Retina (tissue), 1 donor: ENCODE measurements at regions not wholly inside any gene's neighbourhood (a gene's known extent, or its start where the extent isn't known, plus 50 kb on each side); places are given as distances from the start of the nearest gene placed in this dataset.

ENCODE experiments used
- DNase-seq: peaks from one replicate; pipeline ENCODE4 v3.0.0-alpha.2; 2016

- DNase-seq: no peak
Measured at GRCh38 chr15:98280284-98280975, 319.9 kb downstream of the ARRDC4 start.

GRCh38 chr15:98281130-98281529, 320.6 kb downstream of the ARRDC4 start:
- DNase-seq: no peak

DNA sequence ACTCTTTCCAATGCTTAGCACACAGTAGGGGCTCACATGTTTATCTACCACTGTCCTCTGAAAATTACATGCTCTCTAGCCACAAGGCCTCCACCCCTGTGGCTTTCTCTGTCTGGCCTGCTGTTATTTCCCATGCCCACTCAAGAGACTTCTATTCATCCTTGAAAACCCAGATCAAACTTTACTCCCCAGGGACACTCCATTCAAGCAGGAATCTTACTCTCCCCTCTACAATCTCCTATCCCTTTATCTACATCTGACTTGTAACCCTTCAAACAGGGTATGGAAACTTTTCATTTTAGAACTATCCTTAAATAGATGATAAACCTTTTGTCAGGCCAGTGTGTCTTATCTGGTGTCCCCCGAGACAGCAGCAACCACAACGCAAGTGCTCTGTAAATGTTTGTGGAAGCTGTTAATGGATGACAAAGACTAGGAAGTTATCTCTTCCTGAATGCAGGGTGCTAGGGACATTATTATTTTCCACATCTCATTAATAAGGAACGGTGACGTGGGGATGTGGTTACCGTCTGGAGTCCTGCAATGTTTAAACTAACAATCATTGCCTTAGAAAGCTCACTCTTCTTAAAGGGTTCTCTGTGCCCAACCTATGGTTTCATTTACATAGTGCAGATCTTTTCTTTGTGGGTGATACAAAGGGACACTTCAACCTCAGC, 322.3 kb downstream of the ARRDC4 start:
- no peak for DNase-seq

DNA sequence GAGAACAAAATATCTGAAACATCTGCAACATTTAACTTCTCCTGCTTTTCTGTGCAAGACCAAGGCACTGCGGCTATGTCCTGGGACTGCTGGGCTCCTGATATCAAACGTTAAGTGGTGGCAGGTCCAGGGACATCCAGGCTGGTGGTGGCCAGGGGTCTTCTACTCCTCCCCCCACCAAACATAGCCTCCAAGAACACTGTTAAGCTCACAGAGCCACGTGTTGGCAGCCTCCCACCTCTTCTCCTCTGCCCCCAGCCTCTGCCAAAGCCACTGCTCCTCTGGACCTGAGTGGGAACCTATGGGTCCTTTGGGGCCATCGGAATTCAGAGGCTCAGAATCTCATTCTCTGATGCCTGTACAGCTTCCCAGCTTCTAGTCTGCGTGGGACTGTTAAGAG, 325.7 kb downstream of the ARRDC4 start:
- DNase-seq: no peak

GRCh38 chr15:98286831-98287230, 326.3 kb downstream of the ARRDC4 start:
- no peak for DNase-seq

GRCh38 chr15:98288091-98288590, 327.6 kb downstream of the ARRDC4 start:
- DNase-seq: no peak

DNA sequence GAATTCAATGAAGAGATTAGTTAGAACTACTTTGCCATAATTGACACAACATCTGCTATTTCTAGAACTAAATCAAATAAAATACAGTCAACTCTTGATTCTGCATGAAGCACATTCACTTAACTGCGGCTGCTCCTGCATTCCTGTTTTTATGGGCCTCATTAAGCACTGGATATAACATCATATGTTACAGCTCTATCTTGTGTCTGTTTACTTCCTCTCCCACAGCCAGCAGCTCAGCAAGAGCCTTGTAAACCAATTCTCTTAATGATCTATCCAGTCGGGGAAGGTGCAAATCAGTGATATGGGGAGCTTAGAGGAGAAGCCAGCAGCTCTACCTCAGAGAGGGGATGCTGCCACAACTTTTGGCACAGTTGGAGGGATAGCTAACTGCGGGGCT, 329.2 kb downstream of the ARRDC4 start:
- no peak for DNase-seq

- DNase-seq: peak; percentile 74
Measured at GRCh38 chr15:98292442-98293240, 332.1 kb downstream of the ARRDC4 start.

DNA sequence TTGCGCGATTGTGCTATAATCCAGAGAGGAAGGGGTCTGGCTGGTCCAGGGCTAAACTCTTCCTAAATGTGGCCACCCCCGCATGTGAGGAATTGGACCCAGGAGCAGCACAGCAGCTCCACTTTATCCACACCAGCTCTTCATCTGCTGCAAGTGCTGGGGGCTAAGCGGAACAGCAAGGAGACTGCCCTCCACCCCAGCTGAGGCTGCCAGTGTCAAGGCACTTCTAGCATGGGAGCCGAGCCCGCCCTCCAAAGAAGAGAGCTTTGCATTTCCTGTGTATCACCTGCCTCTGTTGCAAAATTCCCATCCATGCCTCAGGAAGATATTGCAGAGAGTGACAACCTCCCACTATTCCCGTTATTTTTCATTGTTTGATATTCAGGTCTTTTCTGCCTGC, 333.6 kb downstream of the ARRDC4 start:
- peak; percentile 22 for DNase-seq

- peak; percentile 72 for DNase-seq
Measured at GRCh38 chr15:98295101-98295759, 334.7 kb downstream of the ARRDC4 start.

DNA sequence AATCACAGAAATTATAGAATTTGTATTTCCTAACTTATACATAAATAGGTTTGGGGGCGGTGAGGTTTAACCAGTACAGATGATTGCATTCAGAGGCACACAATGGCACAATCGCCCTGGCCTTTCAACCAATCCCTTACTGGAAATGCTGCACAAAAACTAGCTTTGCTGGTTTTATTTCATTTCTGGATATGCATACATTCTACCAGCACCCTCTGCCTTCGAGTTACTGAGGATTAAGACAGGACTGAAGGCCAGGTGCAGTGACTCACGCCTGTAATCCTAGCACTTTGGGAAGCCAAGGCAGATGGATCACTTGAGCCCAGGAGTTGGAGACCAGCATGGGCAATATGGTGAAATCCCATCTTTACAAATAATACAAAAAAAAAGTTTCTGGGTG, 336.1 kb downstream of the ARRDC4 start:
- no peak for DNase-seq

DNA sequence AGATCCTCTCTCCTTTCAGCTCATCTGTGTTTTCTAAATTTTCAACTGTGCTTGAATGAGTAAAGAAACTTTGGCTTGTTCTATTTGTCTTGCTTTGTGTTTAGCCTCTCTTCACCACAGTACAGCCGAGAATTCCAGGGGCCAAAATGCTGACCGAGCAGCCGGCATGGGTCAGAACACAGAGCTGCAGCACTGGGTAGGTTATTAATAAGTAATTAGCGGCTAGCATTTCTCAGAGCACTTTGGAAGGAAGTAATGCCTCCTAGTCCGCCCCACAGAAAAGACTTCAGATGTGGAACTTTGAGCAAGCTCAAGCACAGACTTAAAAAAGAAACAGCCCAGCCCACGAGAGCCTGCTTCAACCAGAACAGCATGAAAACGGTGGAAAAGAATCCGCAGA, 343.9 kb downstream of the ARRDC4 start:
- peak; percentile 25 for DNase-seq

DNA sequence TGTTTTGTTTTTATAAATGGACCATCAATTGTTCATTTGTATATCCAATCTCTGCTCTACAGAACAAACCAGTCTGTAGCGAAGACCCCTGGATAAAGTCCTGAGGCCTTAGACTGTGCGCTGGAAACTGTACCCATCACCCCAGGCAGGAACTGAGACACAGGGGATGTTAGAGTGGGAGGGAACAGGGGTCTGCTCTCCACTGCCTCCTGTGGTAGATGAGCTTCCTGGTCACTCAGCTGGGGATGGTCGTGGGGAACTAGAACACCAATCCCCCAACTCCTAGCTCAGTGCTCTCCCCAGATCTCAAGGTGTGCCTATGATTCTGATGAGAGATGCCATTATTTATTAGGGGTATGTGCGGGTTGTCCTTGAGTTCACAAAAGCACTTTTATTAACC, 340.2 kb upstream of the IGF1R start:
- no peak for DNase-seq

DNA sequence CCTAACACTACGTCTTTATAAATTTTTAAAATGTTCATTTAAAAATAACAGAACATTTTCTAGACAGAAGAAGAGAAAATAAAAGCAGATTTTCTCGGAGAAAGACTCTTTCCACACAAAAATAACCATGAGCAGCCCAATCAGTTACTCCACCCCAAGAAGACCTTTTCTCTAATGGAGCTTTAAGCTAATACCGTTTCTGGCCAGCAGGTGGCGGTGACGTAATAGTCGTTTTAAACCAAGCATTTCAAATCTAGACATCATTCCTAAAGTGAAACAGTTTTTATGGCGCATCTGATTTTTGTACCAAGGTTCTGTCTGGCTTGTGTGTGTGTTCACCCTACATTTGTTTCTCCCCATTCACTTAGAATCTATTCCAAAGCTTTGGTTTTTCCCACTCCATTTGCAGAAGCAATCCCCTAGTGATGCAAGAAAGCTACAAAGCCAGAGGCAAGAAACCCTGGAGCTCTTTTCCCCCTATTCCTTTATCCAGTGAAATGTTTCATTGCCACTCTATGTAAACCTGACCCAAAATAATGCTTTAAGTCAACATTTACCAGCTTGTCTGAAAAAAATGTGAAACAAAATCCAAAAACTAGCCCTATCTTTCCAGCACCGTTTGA, 336.7 kb upstream of the IGF1R start:
- DNase-seq: peak; percentile 83

DNA sequence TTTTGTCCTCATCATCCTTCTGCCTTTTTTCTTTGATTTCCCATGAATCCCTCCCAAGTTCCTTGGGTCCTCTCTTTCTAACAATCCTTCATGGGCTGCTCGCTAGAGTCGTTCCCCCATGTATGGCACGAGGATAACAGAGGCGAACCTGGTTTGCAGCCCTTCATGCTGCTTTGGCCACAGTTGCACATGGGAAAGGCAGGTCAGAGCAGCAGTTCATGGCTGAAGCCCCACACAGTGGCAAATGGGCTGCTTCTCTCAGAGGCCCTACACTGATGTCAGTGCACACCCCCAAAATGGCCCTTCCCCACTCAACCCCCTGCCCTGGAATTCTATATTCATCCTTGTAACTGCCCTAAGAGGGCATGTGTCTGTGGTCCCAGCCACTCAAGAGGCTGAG, 335.4 kb upstream of the IGF1R start:
- no peak for DNase-seq

DNA sequence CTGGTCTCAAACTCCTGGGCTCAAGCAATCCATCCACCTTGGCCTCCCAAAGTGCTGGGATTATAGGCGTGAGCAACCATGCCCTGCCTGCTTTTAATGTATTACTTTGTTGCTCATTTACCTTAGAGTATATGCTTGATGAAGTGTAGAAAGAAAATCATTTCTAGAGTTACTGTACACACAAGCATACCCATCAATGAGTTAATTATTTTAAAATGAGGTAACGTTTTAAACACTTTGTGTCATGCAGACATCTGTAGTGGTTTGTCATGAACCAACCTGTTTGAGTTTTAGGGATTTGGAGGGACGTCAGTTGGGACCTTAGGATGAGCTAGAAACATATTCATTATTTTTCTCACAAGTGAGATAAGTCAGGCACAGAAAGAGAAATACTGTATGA, 332.4 kb upstream of the IGF1R start:
- DNase-seq: no peak

- no peak for DNase-seq
Measured at GRCh38 chr15:98321896-98322295, 326.4 kb upstream of the IGF1R start.

GRCh38 chr15:98322581-98322980, 325.8 kb upstream of the IGF1R start:
- DNase-seq: no peak

- no peak for DNase-seq
Measured at GRCh38 chr15:98324341-98324970, 323.9 kb upstream of the IGF1R start.

DNA sequence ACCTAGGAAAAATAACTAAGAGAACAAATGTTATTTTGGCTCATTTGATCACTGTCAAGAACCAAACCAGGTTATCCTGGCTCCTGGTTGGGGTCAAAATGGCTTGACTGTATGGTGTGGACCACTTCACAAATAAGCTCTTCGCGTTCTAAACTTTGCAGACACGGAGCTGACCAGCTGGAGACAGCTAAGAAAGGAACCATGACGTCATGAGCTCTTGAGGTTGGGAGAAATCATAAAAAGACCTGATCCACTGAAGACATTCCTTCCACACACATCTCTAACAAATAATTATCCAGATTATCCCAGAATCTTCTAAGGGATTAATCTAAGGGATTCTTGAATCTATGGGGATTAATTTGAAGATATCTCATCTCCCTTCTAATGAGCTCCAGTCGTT, 321.5 kb upstream of the IGF1R start:
- DNase-seq: no peak

DNA sequence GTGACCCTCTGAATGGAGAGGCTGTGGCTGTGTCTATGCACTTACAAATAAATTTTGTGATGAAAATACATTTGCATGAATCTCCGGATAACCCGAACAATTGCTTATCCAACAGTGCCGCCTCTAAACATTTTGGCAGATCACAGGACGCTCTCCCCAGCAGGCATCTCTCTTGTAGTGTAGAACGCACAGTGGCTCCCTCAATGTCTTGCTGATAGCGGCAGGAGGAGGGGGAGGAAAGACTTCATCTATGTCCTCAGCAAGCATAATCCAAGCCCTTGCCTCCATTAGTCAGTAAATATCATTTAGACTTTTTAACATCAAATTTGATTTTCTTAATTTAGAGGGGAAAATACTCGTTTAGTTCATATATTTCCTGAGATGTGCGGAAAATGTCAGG, 318.1 kb upstream of the IGF1R start:
- DNase-seq: no peak
